GM23338 (cell line): ENCODE measurements at regions not wholly inside any gene's neighbourhood (a gene's known extent, or its start where the extent isn't known, plus 50 kb on each side); places are given as distances from the start of the nearest gene placed in this dataset.

Experiments used
- CREB1 ChIP-seq: fragments of 250-450 bp; sonication (Bioruptor Pico); IDR thresholded peaks from 2 replicates; pipeline ENCODE4 v1.5.0; 2020; ENCODE audit warnings: low read depth, mild to moderate bottlenecking, moderate library complexity
- CTCF ChIP-seq, 2 experiments: fragments of 200-600 bp in 1 of 2; sonication (generic) in 1 of 2; conservative IDR thresholded peaks; 2 replicates each; pipeline versions ENCODE4 v1.5.1 to v1.6.1; 2016 to 2017; ENCODE audit warnings: antibody characterized with exemption in 2 of 2, low read depth in 2 of 2, mild to moderate bottlenecking in 2 of 2, moderate library complexity in 1 of 2
- ETS1 ChIP-seq: IDR thresholded peaks from 2 replicates; pipeline ENCODE4 v1.6.1; 2016; ENCODE audit warnings: antibody characterized with exemption
- EZH2 ChIP-seq: fragments of 200-600 bp; sonication (generic); IDR thresholded peaks from one replicate; pipeline ENCODE4 v1.8.0; 2017; ENCODE audit warnings: antibody characterized with exemption, mild to moderate bottlenecking, low read depth; ENCODE audit not compliant: unreplicated experiment
- EZH2phosphoT487 ChIP-seq: fragments of 200-600 bp; sonication (generic); IDR thresholded peaks from one replicate; pipeline ENCODE4 v1.8.1; 2018; ENCODE audit warnings: antibody characterized with exemption; ENCODE audit not compliant: unreplicated experiment
- JUNB ChIP-seq: IDR thresholded peaks from one replicate; pipeline ENCODE4 v1.6.1; 2016; ENCODE audit warnings: antibody characterized with exemption; ENCODE audit not compliant: unreplicated experiment
- NANOG ChIP-seq: IDR thresholded peaks from 2 replicates; pipeline ENCODE4 v1.6.1; 2016; ENCODE audit warnings: antibody characterized with exemption, borderline replicate concordance
- POLR2AphosphoS5 ChIP-seq: IDR thresholded peaks from 2 replicates; pipeline ENCODE4 v1.6.1; 2016; ENCODE audit warnings: antibody characterized with exemption, low read depth
- REST ChIP-seq: IDR thresholded peaks from one replicate; pipeline ENCODE4 v1.6.1; 2018; ENCODE audit warnings: antibody characterized with exemption; ENCODE audit not compliant: unreplicated experiment
- STAT1 ChIP-seq: IDR thresholded peaks from one replicate; pipeline ENCODE4 v1.6.1; 2016; ENCODE audit warnings: antibody characterized with exemption; ENCODE audit not compliant: unreplicated experiment
- ZNF114 ChIP-seq: fragments of 250-450 bp; sonication (Bioruptor Pico); IDR thresholded peaks from 2 replicates; pipeline ENCODE4 v1.5.0; 2020; ENCODE audit warnings: mild to moderate bottlenecking, moderate library complexity
- ZNF331 ChIP-seq: fragments of 250-450 bp; sonication (Bioruptor Pico); IDR thresholded peaks from 2 replicates; pipeline ENCODE4 v1.5.0; 2020; ENCODE audit warnings: low read depth, mild to moderate bottlenecking, moderate library complexity
- ZNF462 ChIP-seq: fragments of 250-450 bp; sonication (Bioruptor Pico); IDR thresholded peaks from 2 replicates; pipeline ENCODE4 v1.5.0; 2020; ENCODE audit warnings: mild to moderate bottlenecking, moderate library complexity

GRCh38 chr18:75339936-75340605 is 87.4 kb downstream of the SMIM21 start:
- no peak for TF ChIP-seq CTCF (conservative IDR thresholded peaks at IDR 0.05; ENCODE audit: low read depth in 2 of 2)
- no peak for TF ChIP-seq EZH2
- no peak for TF ChIP-seq REST
- no peak for TF ChIP-seq NANOG
- TF ChIP-seq POLR2AphosphoS5 = no peak
- TF ChIP-seq STAT1 = no peak
- TF ChIP-seq ZNF114 (CRISPR knock-in tag) = no peak
- TF ChIP-seq CREB1 = no peak
- TF ChIP-seq EZH2phosphoT487 = no peak
- no peak for TF ChIP-seq JUNB
- TF ChIP-seq ETS1 = no peak
- TF ChIP-seq ZNF331 (CRISPR knock-in tag) = no peak
- no peak for TF ChIP-seq ZNF462
